Peyer's patch (tissue), 4 donors: ENCODE measurements at regions not wholly inside any gene's neighbourhood (a gene's known extent, or its start where the extent isn't known, plus 50 kb on each side); places are given as distances from the start of the nearest gene placed in this dataset.

ENCODE experiments used
- CTCF ChIP-seq, 6 experiments: fragments of 450-650 bp in 4 of 6; fragments of 200-600 bp in 2 of 6; sonication (generic) in 1 of 6; IDR thresholded peaks; one replicate each; pipeline ENCODE4 v1.5.1; 2017 to 2019; ENCODE audit warnings: antibody characterized with exemption in 6 of 6, mild to moderate bottlenecking in 3 of 6, moderate library complexity in 1 of 6
- POLR2A ChIP-seq, 2 donors: fragments of 450-650 bp; IDR thresholded peaks; one replicate each; pipeline ENCODE4 v1.5.1; 2017; ENCODE audit warnings: antibody characterized with exemption in 2 of 2, mild to moderate bottlenecking in 2 of 2, moderate library complexity in 2 of 2

GRCh38 chr13:67614013-67614412 is 383.9 kb upstream of the PCDH9 start:
- TF ChIP-seq CTCF (IDR thresholded peaks at IDR 0.05) (no peak), POLR2A (IDR thresholded peaks at IDR 0.05) (no peak)
